22Rv1 (cell line): ENCODE measurements at regions not wholly inside any gene's neighbourhood (a gene's known extent, or its start where the extent isn't known, plus 50 kb on each side); places are given as distances from the start of the nearest gene placed in this dataset.

ENCODE experiments used
- CTCF ChIP-seq: fragments of 450-650 bp; IDR thresholded peaks from 2 replicates; pipeline ENCODE4 v1.5.1; 2017; ENCODE audit warnings: mild to moderate bottlenecking
- ZFX ChIP-seq: fragments of 450-650 bp; IDR thresholded peaks from 2 replicates; pipeline ENCODE4 v1.6.1; 2017; ENCODE audit warnings: antibody characterized with exemption, borderline replicate concordance

GRCh38 chr11:97890466-97890865 is 1130.3 kb upstream of the CNTN5 start:
- no peak for TF ChIP-seq CTCF
- no peak for TF ChIP-seq ZFX
